ENCODE measurements at regions not wholly inside any gene's neighbourhood (a gene's known extent, or its start where the extent isn't known, plus 50 kb on each side); places are given as distances from the start of the nearest gene placed in this dataset.

DNA sequence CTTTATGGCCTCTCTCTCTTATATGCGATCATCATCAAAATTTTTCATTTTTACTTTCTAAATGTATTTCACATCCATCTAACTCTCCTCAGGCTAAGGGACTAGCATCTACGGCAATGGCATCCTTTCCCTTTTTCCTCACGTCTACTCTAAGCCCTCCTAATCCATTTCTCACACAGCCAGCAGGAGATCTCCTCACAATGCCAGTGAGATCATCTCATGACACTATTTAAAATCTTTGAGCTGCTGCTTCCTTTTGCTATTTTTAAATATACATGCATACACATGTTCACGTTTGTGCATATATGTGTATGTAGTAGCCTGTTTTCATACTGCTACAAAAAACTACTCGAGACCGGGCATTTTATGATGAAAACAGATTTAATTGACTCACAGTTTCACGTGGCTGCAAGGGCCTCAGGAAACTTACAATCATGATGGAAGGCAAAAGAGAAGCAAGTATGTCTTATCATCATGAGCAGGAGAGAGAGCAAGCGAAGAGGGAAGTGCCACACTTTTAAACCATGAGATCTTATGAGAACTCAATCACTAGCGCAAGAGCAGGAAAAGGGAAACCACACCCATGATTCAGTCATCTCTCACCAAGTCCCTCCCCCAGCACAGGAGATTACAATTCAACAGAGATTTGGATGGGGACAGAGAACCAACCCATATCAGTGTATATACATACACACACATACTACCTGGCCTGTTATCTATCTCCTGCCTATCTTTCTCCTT is 599.2 kb upstream of the ROBO1 start:
- no peak overlapping the region for H3K27ac ChIP-seq

DNA sequence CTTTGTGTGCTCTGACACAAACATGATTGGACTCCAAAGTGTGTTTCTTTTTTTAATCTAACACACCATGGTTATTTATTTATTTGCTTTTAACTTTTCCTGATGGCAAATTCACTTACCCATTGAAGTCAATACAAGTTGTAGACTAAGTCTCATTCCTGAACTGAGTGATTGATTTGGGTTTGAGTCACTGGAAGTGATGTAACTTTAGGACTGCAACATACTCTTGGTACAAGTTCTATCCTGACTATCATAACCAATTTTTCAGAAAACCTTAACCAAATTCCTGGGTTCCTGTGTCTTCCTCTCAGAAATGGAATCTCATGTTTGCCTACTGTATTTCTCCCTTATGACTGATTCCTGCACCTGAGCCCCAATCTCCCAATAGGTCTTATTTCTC is 590.0 kb upstream of the ROBO1 start:
- DNase-seq (ENCODE audit: low spot score in 2 of 2) = no peak
- no peaks in the 10 kb centered on the region for H3K36me3 ChIP-seq
- no peaks in the 10 kb centered on the region for H3K9me3 ChIP-seq
- H3K4me1 ChIP-seq = no peaks in the 10 kb centered on the region
- H3K27me3 ChIP-seq = no peaks in the 10 kb centered on the region
- TF ChIP-seq POLR2A (IDR thresholded peaks at IDR 0.05) = no peak
- TF ChIP-seq, protein P1, sequence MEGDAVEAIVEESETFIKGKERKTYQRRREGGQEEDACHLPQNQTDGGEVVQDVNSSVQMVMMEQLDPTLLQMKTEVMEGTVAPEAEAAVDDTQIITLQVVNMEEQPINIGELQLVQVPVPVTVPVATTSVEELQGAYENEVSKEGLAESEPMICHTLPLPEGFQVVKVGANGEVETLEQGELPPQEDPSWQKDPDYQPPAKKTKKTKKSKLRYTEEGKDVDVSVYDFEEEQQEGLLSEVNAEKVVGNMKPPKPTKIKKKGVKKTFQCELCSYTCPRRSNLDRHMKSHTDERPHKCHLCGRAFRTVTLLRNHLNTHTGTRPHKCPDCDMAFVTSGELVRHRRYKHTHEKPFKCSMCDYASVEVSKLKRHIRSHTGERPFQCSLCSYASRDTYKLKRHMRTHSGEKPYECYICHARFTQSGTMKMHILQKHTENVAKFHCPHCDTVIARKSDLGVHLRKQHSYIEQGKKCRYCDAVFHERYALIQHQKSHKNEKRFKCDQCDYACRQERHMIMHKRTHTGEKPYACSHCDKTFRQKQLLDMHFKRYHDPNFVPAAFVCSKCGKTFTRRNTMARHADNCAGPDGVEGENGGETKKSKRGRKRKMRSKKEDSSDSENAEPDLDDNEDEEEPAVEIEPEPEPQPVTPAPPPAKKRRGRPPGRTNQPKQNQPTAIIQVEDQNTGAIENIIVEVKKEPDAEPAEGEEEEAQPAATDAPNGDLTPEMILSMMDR (IDR thresholded peaks at IDR 0.05) = no peak
- TF ChIP-seq POLR2AphosphoS5 (IDR thresholded peaks at IDR 0.05) = no peak
- no peak for TF ChIP-seq EP300 (IDR thresholded peaks at IDR 0.05)
- no peak overlapping the region for H3K27ac ChIP-seq
- H3K4me3 ChIP-seq = no peak overlapping the region

More for the DNA sequence above, 599.2 kb upstream of the ROBO1 start:
- TF ChIP-seq POLR2A (IDR thresholded peaks at IDR 0.05) (no peak), EP300 (IDR thresholded peaks at IDR 0.05) (no peak), POLR2AphosphoS5 (IDR thresholded peaks at IDR 0.05) (no peak)
- TF ChIP-seq, protein P1 (IDR thresholded peaks at IDR 0.05) = no peak
- Histone ChIP-seq H3K9me3 (no peaks in the 10 kb centered on the region), H3K27me3 (no peaks in the 10 kb centered on the region), H3K4me3 (no peak overlapping the region), H3K4me1 (no peaks in the 10 kb centered on the region), H3K36me3 (no peaks in the 10 kb centered on the region)
- DNase-seq (ENCODE audit: low spot score in 2 of 2) = no peak
- WGBS = 68% methylated on average over 9 of the region's 9 CpGs

DNA sequence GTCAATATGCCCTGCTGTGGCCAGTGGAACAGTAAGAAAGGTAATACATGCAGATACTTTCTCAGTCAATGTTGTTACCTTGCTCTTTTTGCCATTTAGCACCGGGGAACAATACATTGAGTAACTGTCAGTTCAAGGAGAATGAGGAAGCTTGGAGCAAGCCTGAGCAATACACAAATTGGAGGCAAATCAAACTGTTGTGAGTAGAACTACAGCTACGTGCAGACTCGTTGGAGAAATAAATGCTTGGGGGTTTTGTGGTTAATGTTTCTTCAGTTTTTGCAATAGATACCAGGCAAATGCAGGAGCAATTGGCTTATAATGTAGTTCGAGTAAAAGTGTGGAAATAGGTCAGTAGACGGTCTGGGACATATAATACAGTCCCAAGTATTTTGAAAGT is 587.3 kb upstream of the ROBO1 start:
- Histone ChIP-seq H3K9me3 (no peaks in the 10 kb centered on the region), H3K4me3 (no peak overlapping the region), H3K36me3 (no peaks in the 10 kb centered on the region), H3K27me3 (no peaks in the 10 kb centered on the region), H3K27ac (no peak overlapping the region), H3K4me1 (no peaks in the 10 kb centered on the region)
- 49% methylated on average over 5 of the region's 5 CpGs for WGBS
- TF ChIP-seq POLR2A (IDR thresholded peaks at IDR 0.05) (no peak), POLR2AphosphoS5 (IDR thresholded peaks at IDR 0.05) (no peak), EP300 (IDR thresholded peaks at IDR 0.05) (no peak)
- TF ChIP-seq, protein P1 (IDR thresholded peaks at IDR 0.05) = no peak
- no peak for DNase-seq (ENCODE audit: low spot score in 2 of 2)

DNA sequence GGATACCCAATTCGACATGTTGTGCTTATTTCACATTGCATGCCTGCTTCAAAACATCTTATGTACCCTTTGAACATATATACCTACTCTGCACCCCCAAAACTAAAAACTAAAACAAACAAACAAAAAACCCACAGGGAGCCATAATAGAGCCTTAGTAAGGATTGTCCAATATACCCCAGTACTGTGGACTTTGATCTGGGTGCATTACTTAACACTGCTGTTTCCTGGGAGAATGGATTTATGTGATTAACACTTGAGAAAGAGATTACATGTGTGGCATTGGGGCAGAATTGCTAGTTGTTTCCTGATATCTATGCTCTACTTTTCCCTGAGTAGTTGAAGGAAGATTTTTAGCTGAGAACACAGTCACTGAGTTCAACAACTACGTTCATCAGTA is 583.4 kb upstream of the ROBO1 start:
- Histone ChIP-seq H3K4me1 (no peaks in the 10 kb centered on the region), H3K27me3 (no peaks in the 10 kb centered on the region), H3K27ac (no peak overlapping the region), H3K4me3 (no peak overlapping the region), H3K36me3 (no peaks in the 10 kb centered on the region), H3K9me3 (no peaks in the 10 kb centered on the region)
- no peak for DNase-seq (ENCODE audit: low spot score in 2 of 2)
- 78% methylated on average over 2 of the region's 2 CpGs for WGBS
- TF ChIP-seq EP300 (IDR thresholded peaks at IDR 0.05) = no peak

DNA sequence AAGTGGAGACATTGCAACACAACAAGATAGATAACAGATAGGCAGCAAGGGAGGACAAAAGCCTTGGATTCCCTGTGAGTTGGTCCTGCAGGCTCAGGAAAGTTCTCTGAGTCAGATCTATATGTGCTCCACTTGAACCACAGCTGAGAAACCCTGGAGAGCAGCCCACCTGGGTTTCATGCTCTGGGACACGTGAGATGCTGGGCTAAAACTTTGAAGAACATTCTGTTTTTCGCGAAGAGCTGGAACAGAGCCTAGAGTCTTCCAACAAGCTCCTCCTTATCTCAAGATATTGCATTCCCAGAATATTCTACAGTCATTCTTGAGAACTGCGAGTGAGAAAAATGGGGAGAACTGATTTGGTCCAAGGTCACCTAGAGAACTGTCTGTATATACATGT is 583.0 kb upstream of the ROBO1 start:
- H3K27me3 ChIP-seq = no peaks in the 10 kb centered on the region
- no peaks in the 10 kb centered on the region for H3K4me1 ChIP-seq
- no peak for DNase-seq (ENCODE audit: low spot score in 2 of 2)
- WGBS = 79% methylated on average over 4 of the region's 4 CpGs
- no peak overlapping the region for H3K4me3 ChIP-seq
- H3K36me3 ChIP-seq = no peaks in the 10 kb centered on the region
- no peak overlapping the region for H3K27ac ChIP-seq
- no peaks in the 10 kb centered on the region for H3K9me3 ChIP-seq
- TF ChIP-seq EP300 (IDR thresholded peaks at IDR 0.05) = no peak
- TF ChIP-seq, protein P1 (IDR thresholded peaks at IDR 0.05) = no peak
- no peak for TF ChIP-seq POLR2AphosphoS5 (IDR thresholded peaks at IDR 0.05)
- TF ChIP-seq POLR2A (IDR thresholded peaks at IDR 0.05) = no peak

DNA sequence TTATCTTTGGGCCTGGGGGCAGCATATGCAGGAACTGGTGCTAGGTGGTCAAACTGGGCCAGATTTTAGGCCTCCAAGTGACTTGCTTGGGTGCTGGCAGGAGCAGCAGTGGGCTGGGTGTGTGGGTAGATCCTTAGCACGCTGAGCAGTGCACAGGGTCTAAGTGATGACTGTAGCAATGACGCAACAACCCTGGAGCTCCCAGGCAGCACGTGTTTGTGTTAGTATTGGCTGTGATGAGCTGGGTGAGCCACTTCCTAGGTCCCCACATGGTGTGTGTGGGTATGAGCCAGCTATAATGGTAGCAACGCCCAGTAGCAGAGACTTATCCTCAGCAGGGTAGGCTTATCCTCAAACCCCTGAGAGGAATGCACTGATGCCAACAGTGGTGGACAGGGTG is 570.6 kb upstream of the ROBO1 start:
- no peaks in the 10 kb centered on the region for H3K4me1 ChIP-seq
- H3K27me3 ChIP-seq = no peaks in the 10 kb centered on the region
- TF ChIP-seq POLR2A (IDR thresholded peaks at IDR 0.05) (no peak), POLR2AphosphoS5 (IDR thresholded peaks at IDR 0.05) (no peak), EP300 (IDR thresholded peaks at IDR 0.05) (no peak)
- TF ChIP-seq, protein P1 (IDR thresholded peaks at IDR 0.05) = no peak
- H3K36me3 ChIP-seq = no peaks in the 10 kb centered on the region
- WGBS = 61% methylated on average over 3 of the region's 4 CpGs
- H3K27ac ChIP-seq = no peak overlapping the region
- DNase-seq (ENCODE audit: low spot score in 2 of 2) = no peak
- no peak overlapping the region for H3K4me3 ChIP-seq
- H3K9me3 ChIP-seq = no peaks in the 10 kb centered on the region

Measured in suprapubic skin (tissue), 4 donors.